Panc1 (cell line): ENCODE measurements at regions not wholly inside any gene's neighbourhood (a gene's known extent, or its start where the extent isn't known, plus 50 kb on each side); places are given as distances from the start of the nearest gene placed in this dataset.

ENCODE experiments used
- ATAC-seq: fragments of 200-7000 bp; cut with Tn5 transposase; 2 replicates; pipeline ENCODE4 v1.9.1; 2020; ENCODE audit warnings: mild to moderate bottlenecking, moderate library complexity
- BruUV-seq: library from RNA; stranded (reverse); fragments of 400-500 nt; replicated peaks from 2 replicates; lab custom pipeline; 2021; lab: Mats Ljungman, UMichigan
- CTCF ChIA-PET: fragments of 300-600 bp; sonication (Branson Sonifier 250); formaldehyde crosslinking; loops from one replicate; lab custom pipeline; 2022; ENCODE audit warnings: antibody characterized with exemption; lab: Charles Lee
- POLR2A ChIA-PET: fragments of 300-600 bp; sonication (Branson Sonifier 250); formaldehyde crosslinking; loops from one replicate; lab custom pipeline; 2022; ENCODE audit warnings: antibody characterized with exemption; lab: Charles Lee
- DNase-seq: peaks from one replicate; pipeline ENCODE4 v3.0.0-alpha.2; 2010; ENCODE audit warnings: low read depth, low spot score
- H3K27ac ChIP-seq: 2 replicates; pipeline ENCODE4 v1.5.1; 2011; ENCODE audit warnings: mild to moderate bottlenecking, low read length, inconsistent platforms
- H3K27me3 ChIP-seq: fragments of 200-500 bp; sonication (Bioruptor generic); 2 replicates; pipeline ENCODE4 v1.6.0; 2014; ENCODE audit warnings: low read length, inconsistent platforms; ENCODE audit not compliant: control insufficient read depth, insufficient read depth
- H3K36me3 ChIP-seq: fragments of 200-500 bp; sonication (Bioruptor generic); 2 replicates; pipeline ENCODE4 v1.5.1; 2014; ENCODE audit warnings: inconsistent platforms, mild to moderate bottlenecking, low read length, moderate library complexity; ENCODE audit not compliant: control insufficient read depth, insufficient read depth
- H3K4me1 ChIP-seq: 2 replicates; pipeline ENCODE4 v1.5.1; 2011; ENCODE audit warnings: inconsistent platforms, mild to moderate bottlenecking, low read length, moderate library complexity; ENCODE audit not compliant: control insufficient read depth, insufficient read depth
- H3K4me3 ChIP-seq, 2 experiments: 2 replicates each; pipeline ENCODE4 v1.5.1; 2011 to 2012; ENCODE audit warnings: low read depth in 2 of 2, low read length in 2 of 2, mild to moderate bottlenecking in 2 of 2, inconsistent platforms in 1 of 2, moderate library complexity in 1 of 2
- H3K9me3 ChIP-seq: fragments of 200-500 bp; sonication (Bioruptor generic); 2 replicates; pipeline ENCODE4 v1.5.1; 2014; ENCODE audit warnings: low read depth, mild to moderate bottlenecking, inconsistent platforms, low read length, moderate library complexity; ENCODE audit not compliant: control insufficient read depth, insufficient read depth
- POLR2AphosphoS5 ChIP-seq: IDR thresholded peaks from 2 replicates; pipeline ENCODE4 v1.6.1; 2012; ENCODE audit warnings: mild to moderate bottlenecking, low read depth, low read length, moderate library complexity
- SIN3A ChIP-seq: IDR thresholded peaks from 2 replicates; pipeline ENCODE4 v1.6.1; 2012; ENCODE audit warnings: low read depth, mild to moderate bottlenecking, low read length, moderate library complexity, borderline replicate concordance; ENCODE audit not compliant: insufficient read depth
- TCF7L2 ChIP-seq: IDR thresholded peaks from 2 replicates; pipeline ENCODE4 v1.6.1; 2011; ENCODE audit warnings: mild to moderate bottlenecking, low read depth, low read length, inconsistent platforms
- in situ Hi-C: cut with HindIII; loops from 2 replicates; pipeline ENCODE4 v1.10.0; 2016; ENCODE audit warnings: low sequenced_read_pairs, low pct_unique_long_range_greater_than_20kb
- intact Hi-C: fragments of 100-400 bp; cut with micrococcal nuclease; formaldehyde crosslinking; loops from one replicate; pipeline ENCODE4 v1.10.0; 2022; ENCODE audit not compliant: unreplicated experiment
- TF ChIP-seq, protein P1 (sequence below), 2 experiments: IDR thresholded peaks; 2 replicates each; pipeline ENCODE4 v1.6.1; 2011 to 2012; ENCODE audit warnings: low read depth in 2 of 2, control low read depth in 1 of 2, low read length in 1 of 2, mild to moderate bottlenecking in 1 of 2, moderate library complexity in 1 of 2; ENCODE audit not compliant: insufficient read depth in 1 of 2
- TF ChIP-seq, protein P2 (sequence below): fragments of 450-650 bp; IDR thresholded peaks from 2 replicates; pipeline ENCODE4 v1.5.1; 2017; ENCODE audit warnings: mild to moderate bottlenecking

DNA sequence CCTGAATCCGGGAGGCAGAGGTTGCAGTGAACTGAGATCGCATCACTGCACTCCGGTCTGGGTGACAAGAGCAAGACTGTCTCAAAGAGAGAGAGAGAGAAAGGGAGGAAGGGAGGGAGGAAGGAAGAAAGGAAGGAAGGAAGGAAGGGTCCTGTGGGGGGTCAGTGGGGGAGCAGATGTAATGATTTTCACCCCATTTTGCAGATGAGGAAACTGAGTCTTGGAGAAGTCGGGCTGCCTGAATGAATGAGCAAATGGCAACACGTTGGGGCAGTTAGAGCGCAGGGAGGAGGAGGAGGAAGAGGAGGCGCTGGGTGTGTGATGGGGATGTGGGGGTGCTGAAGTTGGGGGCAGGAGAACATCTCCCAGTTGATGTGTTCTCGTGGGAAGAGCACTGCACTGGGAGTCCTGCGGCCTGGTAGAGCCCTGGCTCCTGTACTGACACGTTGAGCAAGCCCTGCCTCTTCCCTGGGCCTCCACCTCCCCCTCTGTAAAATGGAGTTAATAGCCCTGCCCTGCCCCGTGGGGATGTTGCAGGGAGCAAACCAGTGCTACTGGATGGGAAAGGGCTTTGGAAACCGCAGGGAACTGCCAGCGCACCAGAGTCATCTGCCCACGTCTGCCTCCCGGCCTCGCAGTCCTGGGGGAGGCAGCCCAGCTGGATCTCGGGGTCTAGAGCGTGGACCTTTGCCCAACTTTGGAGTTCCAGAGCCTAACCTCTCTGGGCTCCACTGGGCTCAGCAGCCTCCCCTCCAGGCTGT is 103.2 kb upstream of the CASZ1 start:
- peaks cover 17% of the 10 kb centered on the region for H3K4me1 ChIP-seq
- intact Hi-C loops = no loop called here
- no peaks in the 10 kb centered on the region for H3K36me3 ChIP-seq
- no peaks in the 10 kb centered on the region for H3K9me3 ChIP-seq
- 0 out of 2 replicates have a peak, but pooled peaks have one; percentile 8 for ATAC-seq
- BruUV-seq = no TSS peak
- POLR2A ChIA-PET = interaction anchor here (0.7 kb wide), 1 partner anchor 53 kb away, joined by 8 read pairs; no protein-coding TSS in a partner anchor
- H3K4me3 ChIP-seq = no peak overlapping the region
- TF ChIP-seq SIN3A (no peak), TCF7L2 (no peak), POLR2AphosphoS5 (no peak)
- TF ChIP-seq, protein P1, sequence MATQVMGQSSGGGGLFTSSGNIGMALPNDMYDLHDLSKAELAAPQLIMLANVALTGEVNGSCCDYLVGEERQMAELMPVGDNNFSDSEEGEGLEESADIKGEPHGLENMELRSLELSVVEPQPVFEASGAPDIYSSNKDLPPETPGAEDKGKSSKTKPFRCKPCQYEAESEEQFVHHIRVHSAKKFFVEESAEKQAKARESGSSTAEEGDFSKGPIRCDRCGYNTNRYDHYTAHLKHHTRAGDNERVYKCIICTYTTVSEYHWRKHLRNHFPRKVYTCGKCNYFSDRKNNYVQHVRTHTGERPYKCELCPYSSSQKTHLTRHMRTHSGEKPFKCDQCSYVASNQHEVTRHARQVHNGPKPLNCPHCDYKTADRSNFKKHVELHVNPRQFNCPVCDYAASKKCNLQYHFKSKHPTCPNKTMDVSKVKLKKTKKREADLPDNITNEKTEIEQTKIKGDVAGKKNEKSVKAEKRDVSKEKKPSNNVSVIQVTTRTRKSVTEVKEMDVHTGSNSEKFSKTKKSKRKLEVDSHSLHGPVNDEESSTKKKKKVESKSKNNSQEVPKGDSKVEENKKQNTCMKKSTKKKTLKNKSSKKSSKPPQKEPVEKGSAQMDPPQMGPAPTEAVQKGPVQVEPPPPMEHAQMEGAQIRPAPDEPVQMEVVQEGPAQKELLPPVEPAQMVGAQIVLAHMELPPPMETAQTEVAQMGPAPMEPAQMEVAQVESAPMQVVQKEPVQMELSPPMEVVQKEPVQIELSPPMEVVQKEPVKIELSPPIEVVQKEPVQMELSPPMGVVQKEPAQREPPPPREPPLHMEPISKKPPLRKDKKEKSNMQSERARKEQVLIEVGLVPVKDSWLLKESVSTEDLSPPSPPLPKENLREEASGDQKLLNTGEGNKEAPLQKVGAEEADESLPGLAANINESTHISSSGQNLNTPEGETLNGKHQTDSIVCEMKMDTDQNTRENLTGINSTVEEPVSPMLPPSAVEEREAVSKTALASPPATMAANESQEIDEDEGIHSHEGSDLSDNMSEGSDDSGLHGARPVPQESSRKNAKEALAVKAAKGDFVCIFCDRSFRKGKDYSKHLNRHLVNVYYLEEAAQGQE (IDR thresholded peaks at IDR 0.05; ENCODE audit: insufficient read depth in 1 of 2, low read depth in 2 of 2, low read length in 1 of 2) = no peak
- TF ChIP-seq, protein P2, sequence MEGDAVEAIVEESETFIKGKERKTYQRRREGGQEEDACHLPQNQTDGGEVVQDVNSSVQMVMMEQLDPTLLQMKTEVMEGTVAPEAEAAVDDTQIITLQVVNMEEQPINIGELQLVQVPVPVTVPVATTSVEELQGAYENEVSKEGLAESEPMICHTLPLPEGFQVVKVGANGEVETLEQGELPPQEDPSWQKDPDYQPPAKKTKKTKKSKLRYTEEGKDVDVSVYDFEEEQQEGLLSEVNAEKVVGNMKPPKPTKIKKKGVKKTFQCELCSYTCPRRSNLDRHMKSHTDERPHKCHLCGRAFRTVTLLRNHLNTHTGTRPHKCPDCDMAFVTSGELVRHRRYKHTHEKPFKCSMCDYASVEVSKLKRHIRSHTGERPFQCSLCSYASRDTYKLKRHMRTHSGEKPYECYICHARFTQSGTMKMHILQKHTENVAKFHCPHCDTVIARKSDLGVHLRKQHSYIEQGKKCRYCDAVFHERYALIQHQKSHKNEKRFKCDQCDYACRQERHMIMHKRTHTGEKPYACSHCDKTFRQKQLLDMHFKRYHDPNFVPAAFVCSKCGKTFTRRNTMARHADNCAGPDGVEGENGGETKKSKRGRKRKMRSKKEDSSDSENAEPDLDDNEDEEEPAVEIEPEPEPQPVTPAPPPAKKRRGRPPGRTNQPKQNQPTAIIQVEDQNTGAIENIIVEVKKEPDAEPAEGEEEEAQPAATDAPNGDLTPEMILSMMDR = no peak
- no peaks in the 10 kb centered on the region for H3K27me3 ChIP-seq
- DNase-seq = no peak
- in situ Hi-C loops = no loop called here
- CTCF ChIA-PET = no interaction called here
- no peak overlapping the region for H3K27ac ChIP-seq

DNA sequence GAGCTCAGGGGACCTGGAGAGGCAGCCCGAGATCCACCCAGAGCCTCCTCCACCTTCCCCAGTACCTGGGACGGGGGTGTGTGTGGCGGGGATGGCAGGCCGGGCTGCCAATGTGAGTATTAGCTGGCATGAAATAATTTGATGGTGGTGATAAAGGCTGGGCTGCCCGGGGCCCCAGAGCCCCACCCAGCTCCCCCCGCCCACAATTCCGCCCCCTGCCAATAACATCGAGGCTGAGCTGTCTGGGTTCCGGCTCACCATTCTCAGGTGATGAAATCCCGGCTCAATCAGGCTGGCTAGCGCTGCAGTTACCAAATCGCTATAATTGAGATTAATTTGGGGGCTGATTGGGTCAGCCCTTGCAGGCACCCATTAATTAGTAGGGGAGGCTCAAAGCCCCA is 103.8 kb upstream of the CASZ1 start:
- ATAC-seq = 0 out of 2 replicates have a peak, but pooled peaks have one; percentile 12
- ChIA-PET POLR2A (no interaction called here), CTCF (no interaction called here)
- Histone ChIP-seq H3K4me3 (no peak overlapping the region), H3K27ac (peak overlapping the region; percentile 29; the same call in 1 of the 2 replicates), H3K9me3 (no peaks in the 10 kb centered on the region), H3K36me3 (no peaks in the 10 kb centered on the region), H3K27me3 (no peaks in the 10 kb centered on the region), H3K4me1 (peaks cover 17% of the 10 kb centered on the region)
- intact Hi-C loops (no loop called here), in situ Hi-C loops (no loop called here)
- BruUV-seq = no TSS peak
- DNase-seq = no peak
- no peak for TF ChIP-seq TCF7L2
- TF ChIP-seq SIN3A = no peak
- TF ChIP-seq, protein P1 (IDR thresholded peaks at IDR 0.05; ENCODE audit: insufficient read depth in 1 of 2, low read depth in 2 of 2, low read length in 1 of 2) = no peak
- TF ChIP-seq POLR2AphosphoS5 = no peak
- TF ChIP-seq, protein P2 = no peak
